Caco-2 (cell line): ENCODE measurements at regions not wholly inside any gene's neighbourhood (a gene's known extent, or its start where the extent isn't known, plus 50 kb on each side); places are given as distances from the start of the nearest gene placed in this dataset.

Experiments
- BruUV-seq: library from RNA; stranded (reverse); fragments of 400-500 nt; replicated peaks from 2 replicates; lab custom pipeline; 2021; lab: Mats Ljungman, UMichigan
- CTCF ChIA-PET: fragments of 300-600 bp; sonication (Branson Sonifier 250); formaldehyde crosslinking; loops from one replicate; lab custom pipeline; 2022; ENCODE audit warnings: antibody characterized with exemption; lab: Charles Lee
- POLR2A ChIA-PET: fragments of 300-600 bp; sonication (Branson Sonifier 250); formaldehyde crosslinking; loops from one replicate; lab custom pipeline; 2022; ENCODE audit warnings: antibody characterized with exemption; lab: Charles Lee
- DNase-seq, 2 experiments: peaks; one replicate each; pipeline versions ENCODE4 v3.0.0 to v3.0.0-alpha.2; 2020 to 2022
- H3K27me3 ChIP-seq: replicated peaks from 2 replicates; pipeline ENCODE4 v1.6.0; 2011; ENCODE audit warnings: low read length; ENCODE audit not compliant: control insufficient read depth, insufficient read depth
- H3K36me3 ChIP-seq: 2 replicates; pipeline ENCODE4 v1.5.1; 2011; ENCODE audit warnings: low read length; ENCODE audit not compliant: control insufficient read depth, insufficient read depth
- H3K4me1 ChIP-seq: fragments of 250-450 bp; sonication (Bioruptor Pico); 2 replicates; pipeline ENCODE4 v1.5.1; 2020; ENCODE audit warnings: mild to moderate bottlenecking
- H3K4me3 ChIP-seq: 2 replicates; pipeline ENCODE4 v1.5.1; 2011; ENCODE audit warnings: low read depth, mild to moderate bottlenecking, control low read depth, low read length
- H3K9me3 ChIP-seq: fragments of 250-450 bp; sonication (Bioruptor Pico); 2 replicates; pipeline ENCODE4 v1.5.1; 2020; ENCODE audit warnings: mild to moderate bottlenecking, moderate library complexity
- H3K27ac Mint-ChIP-seq: one replicate; pipeline ENCODE4 v1.8.0; 2022; ENCODE audit warnings: mixed read lengths; ENCODE audit not compliant: unreplicated experiment
- H3K27me3 Mint-ChIP-seq: one replicate; pipeline ENCODE4 v1.8.0; 2022; ENCODE audit warnings: mixed read lengths; ENCODE audit not compliant: insufficient read depth, unreplicated experiment
- H3K36me3 Mint-ChIP-seq: one replicate; pipeline ENCODE4 v1.8.0; 2022; ENCODE audit warnings: mild to moderate bottlenecking, mixed read lengths; ENCODE audit not compliant: insufficient read depth, unreplicated experiment
- H3K4me1 Mint-ChIP-seq: one replicate; pipeline ENCODE4 v1.8.0; 2022; ENCODE audit warnings: low read depth, mixed read lengths; ENCODE audit not compliant: unreplicated experiment
- H3K4me3 Mint-ChIP-seq: one replicate; pipeline ENCODE4 v1.8.0; 2022; ENCODE audit warnings: mild to moderate bottlenecking, moderate library complexity, mixed read lengths; ENCODE audit not compliant: unreplicated experiment
- H3K9me3 Mint-ChIP-seq: one replicate; pipeline ENCODE4 v1.8.0; 2022; ENCODE audit warnings: mixed read lengths; ENCODE audit not compliant: unreplicated experiment
- intact Hi-C: fragments of 100-400 bp; cut with micrococcal nuclease; formaldehyde crosslinking; loops from one replicate; pipeline ENCODE4 v1.10.0; 2022; ENCODE audit not compliant: unreplicated experiment
- TF ChIP-seq, protein P1 (sequence below), 2 experiments: fragments of 200-600 bp in 1 of 2; IDR thresholded peaks; 1 replicate in 1 of 2; 2 replicates in 1 of 2; pipeline versions ENCODE4 v1.5.1 to v1.8.0; 2011 to 2022; ENCODE audit warnings: antibody characterized with exemption in 1 of 2, control low read depth in 1 of 2, inconsistent platforms in 1 of 2, low read depth in 1 of 2, low read length in 1 of 2, mild to moderate bottlenecking in 1 of 2, moderate library complexity in 1 of 2; ENCODE audit not compliant: insufficient read depth in 1 of 2, severe bottlenecking in 1 of 2, unreplicated experiment in 1 of 2

DNA sequence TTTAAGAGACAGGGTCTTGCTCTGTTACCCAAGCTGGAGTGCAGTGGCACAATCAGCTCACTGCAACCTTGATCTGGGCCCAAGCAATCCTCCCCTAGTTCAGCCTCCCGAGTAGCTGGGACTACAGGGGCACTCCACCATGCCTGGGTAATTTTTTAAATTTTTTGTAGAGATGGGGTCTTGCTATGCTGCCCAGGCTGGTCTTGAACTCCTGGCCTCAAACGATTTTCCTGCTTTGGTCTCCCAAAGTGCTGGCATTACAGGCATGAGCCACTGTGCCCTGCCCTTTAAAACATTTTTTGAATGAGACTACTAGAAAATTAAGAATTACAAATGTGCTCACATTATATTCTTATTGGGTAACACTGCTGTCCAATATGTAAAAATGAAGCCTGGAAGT is 161.7 kb upstream of the FAM20A start:
- no peaks in the 10 kb centered on the region for H3K36me3 Mint-ChIP-seq
- H3K4me3 Mint-ChIP-seq = no peak overlapping the region
- ChIA-PET CTCF (no interaction called here), POLR2A (no interaction called here)
- peaks cover 13% of the 10 kb centered on the region for H3K4me1 ChIP-seq
- TF ChIP-seq, protein P1, sequence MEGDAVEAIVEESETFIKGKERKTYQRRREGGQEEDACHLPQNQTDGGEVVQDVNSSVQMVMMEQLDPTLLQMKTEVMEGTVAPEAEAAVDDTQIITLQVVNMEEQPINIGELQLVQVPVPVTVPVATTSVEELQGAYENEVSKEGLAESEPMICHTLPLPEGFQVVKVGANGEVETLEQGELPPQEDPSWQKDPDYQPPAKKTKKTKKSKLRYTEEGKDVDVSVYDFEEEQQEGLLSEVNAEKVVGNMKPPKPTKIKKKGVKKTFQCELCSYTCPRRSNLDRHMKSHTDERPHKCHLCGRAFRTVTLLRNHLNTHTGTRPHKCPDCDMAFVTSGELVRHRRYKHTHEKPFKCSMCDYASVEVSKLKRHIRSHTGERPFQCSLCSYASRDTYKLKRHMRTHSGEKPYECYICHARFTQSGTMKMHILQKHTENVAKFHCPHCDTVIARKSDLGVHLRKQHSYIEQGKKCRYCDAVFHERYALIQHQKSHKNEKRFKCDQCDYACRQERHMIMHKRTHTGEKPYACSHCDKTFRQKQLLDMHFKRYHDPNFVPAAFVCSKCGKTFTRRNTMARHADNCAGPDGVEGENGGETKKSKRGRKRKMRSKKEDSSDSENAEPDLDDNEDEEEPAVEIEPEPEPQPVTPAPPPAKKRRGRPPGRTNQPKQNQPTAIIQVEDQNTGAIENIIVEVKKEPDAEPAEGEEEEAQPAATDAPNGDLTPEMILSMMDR (IDR thresholded peaks at IDR 0.05; ENCODE audit: insufficient read depth in 1 of 2, low read depth in 1 of 2, low read length in 1 of 2, severe bottlenecking in 1 of 2, unreplicated experiment in 1 of 2) = no peak
- no peaks in the 10 kb centered on the region for H3K9me3 Mint-ChIP-seq
- intact Hi-C loops = no loop called here
- no peaks in the 10 kb centered on the region for H3K27me3 Mint-ChIP-seq
- peaks cover 7% of the 10 kb centered on the region for H3K4me1 Mint-ChIP-seq
- no peak for DNase-seq
- H3K36me3 ChIP-seq = no peaks in the 10 kb centered on the region
- H3K27ac Mint-ChIP-seq = no peak overlapping the region
- H3K9me3 ChIP-seq = no peaks in the 10 kb centered on the region
- no peaks in the 10 kb centered on the region for H3K27me3 ChIP-seq
- BruUV-seq = no TSS peak
- no peak overlapping the region for H3K4me3 ChIP-seq

GRCh38 chr17:68760141-68760475 is 158.9 kb upstream of the FAM20A start:
- intact Hi-C loops = loop anchor here (1.0 kb wide), 2 partner anchors 19 to 226 kb away; no protein-coding TSS in a partner anchor
- Mint-ChIP-seq H3K4me3 (peak overlapping the region; percentile 77), H3K27me3 (no peaks in the 10 kb centered on the region), H3K4me1 (peaks cover 7% of the 10 kb centered on the region), H3K36me3 (no peaks in the 10 kb centered on the region), H3K27ac (peak overlapping the region; percentile 89), H3K9me3 (no peaks in the 10 kb centered on the region)
- TF ChIP-seq, protein P1 (IDR thresholded peaks at IDR 0.05; ENCODE audit: insufficient read depth in 1 of 2, low read depth in 1 of 2, low read length in 1 of 2, severe bottlenecking in 1 of 2, unreplicated experiment in 1 of 2) = no peak
- DNase-seq = no peak
- no peaks in the 10 kb centered on the region for H3K36me3 ChIP-seq
- BruUV-seq = no TSS peak
- no peaks in the 10 kb centered on the region for H3K9me3 ChIP-seq
- H3K4me3 ChIP-seq = no peak overlapping the region
- POLR2A ChIA-PET = no interaction called here
- H3K4me1 ChIP-seq = peaks cover 13% of the 10 kb centered on the region
- CTCF ChIA-PET = interaction anchor here (1.1 kb wide), 1 partner anchor 181 kb away, joined by 3 read pairs; no protein-coding TSS in a partner anchor
- H3K27me3 ChIP-seq = no peaks in the 10 kb centered on the region

DNA sequence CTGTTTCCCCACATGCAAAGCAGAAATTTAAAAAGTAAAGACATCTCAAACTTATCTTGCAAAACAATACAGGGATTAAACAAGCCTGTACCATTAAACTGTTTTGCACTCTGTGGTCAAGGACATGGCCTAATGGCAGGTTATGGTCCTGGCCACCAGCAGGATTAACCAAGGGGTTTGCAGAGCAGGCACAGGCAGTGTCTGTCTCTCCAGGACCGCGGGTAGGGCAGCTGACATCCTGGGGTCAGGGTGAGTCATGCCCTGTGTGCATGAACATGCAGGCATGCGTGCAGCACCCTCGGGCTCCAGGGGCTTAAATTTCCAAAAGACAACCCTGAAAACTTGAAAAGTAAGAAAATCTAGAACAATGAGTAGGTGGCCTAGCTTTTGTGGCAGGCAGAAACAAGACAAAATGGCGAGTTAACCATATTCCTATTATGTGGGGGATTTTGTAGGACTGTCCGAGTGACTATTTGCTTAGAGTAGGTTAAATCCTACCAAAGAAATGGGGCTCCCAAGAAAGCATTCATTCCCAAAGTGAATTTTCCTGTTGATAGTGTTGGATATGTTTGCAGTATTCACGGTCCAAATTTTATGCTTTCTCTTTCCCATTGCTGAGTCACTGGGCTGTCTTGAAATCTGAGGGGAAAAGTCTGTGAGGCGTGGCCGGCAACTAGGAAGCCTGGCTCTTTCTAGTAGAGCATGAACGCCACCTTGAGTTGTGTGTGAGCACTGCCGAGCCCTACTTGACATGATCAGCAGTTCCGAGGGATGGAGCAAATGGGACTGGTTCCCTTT is 158.4 kb upstream of the FAM20A start:
- Histone ChIP-seq H3K9me3 (no peaks in the 10 kb centered on the region), H3K36me3 (no peaks in the 10 kb centered on the region), H3K4me3 (peak overlapping the region; percentile 34), H3K4me1 (peaks cover 13% of the 10 kb centered on the region), H3K27me3 (no peaks in the 10 kb centered on the region)
- TSS peak; percentile 57 for BruUV-seq
- DNase-seq = peak; percentile 86 to 89
- Mint-ChIP-seq H3K4me1 (peaks cover 7% of the 10 kb centered on the region), H3K4me3 (peak overlapping the region; percentile 77), H3K36me3 (no peaks in the 10 kb centered on the region), H3K27me3 (no peaks in the 10 kb centered on the region), H3K9me3 (no peaks in the 10 kb centered on the region), H3K27ac (peak overlapping the region; percentile 89)
- ChIA-PET CTCF (interaction anchor here (1.1 kb wide), 1 partner anchor 181 kb away, joined by 3 read pairs; no protein-coding TSS in a partner anchor), POLR2A (no interaction called here)
- TF ChIP-seq, protein P1 (IDR thresholded peaks at IDR 0.05; ENCODE audit: insufficient read depth in 1 of 2, low read depth in 1 of 2, low read length in 1 of 2, severe bottlenecking in 1 of 2, unreplicated experiment in 1 of 2) = peak; percentile 92 to 93
- intact Hi-C loops = loop anchor here (1.0 to 10.0 kb wide), 8 partner anchors 18 to 585 kb away; no protein-coding TSS in a partner anchor
